GM12892 (cell line): ENCODE measurements at regions not wholly inside any gene's neighbourhood (a gene's known extent, or its start where the extent isn't known, plus 50 kb on each side); places are given as distances from the start of the nearest gene placed in this dataset.

Experiments
- DNase-seq: peaks from one replicate; pipeline ENCODE4 v3.0.0; 2011; ENCODE audit not compliant: insufficient read length
- FAIRE-seq: peaks from 2 replicates; lab custom pipeline; 2011; peaks lifted over from hg19 to GRCh38; lab: Jason Lieb, UNC
- POLR2A ChIP-seq: IDR thresholded peaks from 2 replicates; pipeline ENCODE4 v1.6.1; 2011; ENCODE audit warnings: low read depth, low read length, control low read depth
- POLR2AphosphoS5 ChIP-seq: IDR thresholded peaks from 2 replicates; pipeline ENCODE4 v1.6.1; 2011; ENCODE audit warnings: low read depth, low read length, control low read depth
- TAF1 ChIP-seq: IDR thresholded peaks from 2 replicates; pipeline ENCODE4 v1.6.1; 2011; ENCODE audit warnings: low read depth, mild to moderate bottlenecking, control low read depth, low read length, borderline replicate concordance

GRCh38 chr7:86592185-86592584 lies 51.5 kb upstream of the GRM3 start:
- FAIRE-seq (no peak), DNase-seq (no peak)
- TF ChIP-seq POLR2AphosphoS5 (no peak), TAF1 (no peak), POLR2A (no peak)

- DNase-seq (no peak), FAIRE-seq (no peak)
- no peak for TF ChIP-seq POLR2AphosphoS5
- no peak for TF ChIP-seq TAF1
- no peak for TF ChIP-seq POLR2A
Measured at GRCh38 chr7:86574006-86574405, 69.7 kb upstream of the GRM3 start.

GRCh38 chr7:86558680-86559501 lies 84.8 kb upstream of the GRM3 start:
- FAIRE-seq = no peak
- no peak for TF ChIP-seq POLR2A
- no peak for TF ChIP-seq TAF1
- no peak for TF ChIP-seq POLR2AphosphoS5
- no peak for DNase-seq

GRCh38 chr7:86534641-86535040 lies 109.1 kb upstream of the GRM3 start:
- no peak for FAIRE-seq
- no peak for DNase-seq
- no peak for TF ChIP-seq POLR2A
- no peak for TF ChIP-seq POLR2AphosphoS5

- no peak for DNase-seq
- no peak for FAIRE-seq
- TF ChIP-seq POLR2A (no peak), POLR2AphosphoS5 (no peak)
Measured at GRCh38 chr7:86504229-86504628, 139.5 kb upstream of the GRM3 start.

- TF ChIP-seq TAF1 (no peak), POLR2A (no peak), POLR2AphosphoS5 (no peak)
- DNase-seq (no peak), FAIRE-seq (no peak)
Measured at GRCh38 chr7:86499986-86500385, 143.7 kb upstream of the GRM3 start.

GRCh38 chr7:86485827-86486226 lies 157.9 kb upstream of the GRM3 start:
- FAIRE-seq = no peak
- no peak for DNase-seq
- TF ChIP-seq POLR2A (no peak), POLR2AphosphoS5 (no peak), TAF1 (no peak)

GRCh38 chr7:86479144-86479543 lies 164.6 kb upstream of the GRM3 start:
- FAIRE-seq (no peak), DNase-seq (no peak)
- no peak for TF ChIP-seq POLR2A
- TF ChIP-seq TAF1 = no peak
- TF ChIP-seq POLR2AphosphoS5 = no peak

GRCh38 chr7:86477343-86477935 lies 166.3 kb upstream of the GRM3 start:
- DNase-seq = no peak
- no peak for FAIRE-seq
- no peak for TF ChIP-seq POLR2AphosphoS5
- TF ChIP-seq POLR2A = no peak
- no peak for TF ChIP-seq TAF1

- FAIRE-seq = no peak
- no peak for DNase-seq
- no peak for TF ChIP-seq POLR2A
- TF ChIP-seq TAF1 = no peak
- no peak for TF ChIP-seq POLR2AphosphoS5
Measured at GRCh38 chr7:86470763-86471162, 172.9 kb upstream of the GRM3 start.

GRCh38 chr7:86469680-86470295 lies 173.9 kb upstream of the GRM3 start:
- FAIRE-seq = peak; percentile 54
- DNase-seq = peak; percentile 5
- TF ChIP-seq POLR2A = no peak
- TF ChIP-seq POLR2AphosphoS5 = no peak
- TF ChIP-seq TAF1 = no peak

- no peak for TF ChIP-seq POLR2A
- TF ChIP-seq TAF1 = no peak
- no peak for TF ChIP-seq POLR2AphosphoS5
- FAIRE-seq (no peak), DNase-seq (no peak)
Measured at GRCh38 chr7:86454753-86455152, 189.0 kb upstream of the GRM3 start.
